Stimulated activated CD4-positive, alpha-beta T cell treated with anti-CD3 and anti-CD28 coated beads, Interleukin-4, amount 100 ng/mL, for 48 hours (primary cell): ENCODE measurements at regions not wholly inside any gene's neighbourhood (a gene's known extent, or its start where the extent isn't known, plus 50 kb on each side); places are given as distances from the start of the nearest gene placed in this dataset.
"Not testable (repeated sequence)": the region's sequence is repeated elsewhere in the genome, so short reads cannot be mapped to it uniquely, and the experiment has no call there.

Experiments used
- DNase-seq, 2 donors: peaks; one replicate each; pipeline ENCODE4 v3.0.0-alpha.2; 2020; ENCODE audit warnings: low read depth in 2 of 2

- no peak for DNase-seq
These were observed 822.1 kb downstream of the BRD1 start for GRCh38 chr22:49005557-49005956.

GRCh38 chr22:49004484-49005399 is 822.9 kb downstream of the BRD1 start:
- no peak for DNase-seq

GRCh38 chr22:48997605-48998004 is 830.1 kb downstream of the BRD1 start:
- DNase-seq: not testable (repeated sequence)

DNA sequence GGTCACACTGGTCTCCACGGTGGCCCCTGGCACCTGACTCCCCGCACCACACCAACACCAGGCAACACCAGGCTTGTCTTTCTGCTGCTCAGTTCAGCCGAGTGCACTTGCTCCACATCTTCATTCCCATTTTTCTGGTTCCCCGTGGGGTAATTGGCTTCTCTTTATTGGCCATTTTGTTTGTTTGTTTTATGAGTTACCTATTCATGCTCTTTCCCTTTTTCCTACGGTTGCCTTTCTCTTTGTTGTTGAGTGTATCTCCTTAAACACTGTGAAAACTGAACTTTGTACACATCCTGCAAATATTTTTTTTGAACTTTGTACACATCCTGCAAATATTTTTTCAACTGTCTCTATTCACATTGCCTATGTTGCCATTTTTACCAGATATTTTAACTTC is 834.0 kb downstream of the BRD1 start:
- DNase-seq: no peak

DNA sequence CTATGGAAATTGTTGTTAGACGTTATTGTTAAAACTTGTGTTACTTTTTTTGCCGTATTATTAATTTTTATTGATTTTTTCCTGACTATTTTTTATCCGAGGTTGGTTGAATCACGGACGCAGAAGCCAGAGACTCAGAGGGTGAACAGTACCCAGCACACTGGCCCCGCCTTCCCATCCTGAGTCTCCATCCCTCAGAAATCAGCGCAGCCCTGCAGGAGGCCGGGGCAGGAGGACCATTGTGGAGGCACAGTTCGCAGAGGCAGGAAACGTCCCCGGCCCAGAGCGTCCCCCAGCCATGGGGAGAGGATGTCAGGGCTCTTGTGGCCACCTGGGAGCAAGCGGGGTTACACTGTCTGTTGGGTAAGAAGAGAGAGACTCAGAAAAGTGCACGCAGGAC is 843.0 kb downstream of the BRD1 start:
- no peak for DNase-seq

DNA sequence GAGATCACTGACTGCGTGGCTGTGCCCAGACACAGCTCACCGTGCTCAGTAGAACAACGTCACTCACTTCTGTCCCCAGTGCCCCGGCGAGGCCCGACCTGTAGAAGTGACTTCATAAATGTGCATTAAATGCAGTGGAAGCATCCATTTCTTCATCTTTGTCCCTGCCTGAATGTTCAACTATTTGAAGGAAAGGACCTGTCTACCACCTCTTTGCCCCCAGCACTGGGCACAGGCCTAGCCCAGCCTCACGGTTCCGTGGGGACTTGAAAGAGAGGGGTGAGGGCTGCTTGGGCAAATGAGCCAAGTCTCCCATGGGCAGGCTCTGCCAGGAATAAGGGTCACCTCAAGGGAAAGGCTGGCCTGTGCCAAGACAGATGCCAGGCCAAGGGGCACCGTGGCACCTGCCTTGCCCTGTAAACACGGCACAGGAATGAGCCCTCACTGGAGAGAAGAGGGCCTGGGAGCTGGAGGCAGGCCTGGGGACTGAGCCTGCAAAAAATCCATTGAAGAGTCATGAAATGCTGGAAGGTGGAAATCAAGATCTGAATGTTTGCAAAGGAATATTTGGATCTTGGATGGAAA is 845.3 kb downstream of the BRD1 start:
- DNase-seq: no peak

DNA sequence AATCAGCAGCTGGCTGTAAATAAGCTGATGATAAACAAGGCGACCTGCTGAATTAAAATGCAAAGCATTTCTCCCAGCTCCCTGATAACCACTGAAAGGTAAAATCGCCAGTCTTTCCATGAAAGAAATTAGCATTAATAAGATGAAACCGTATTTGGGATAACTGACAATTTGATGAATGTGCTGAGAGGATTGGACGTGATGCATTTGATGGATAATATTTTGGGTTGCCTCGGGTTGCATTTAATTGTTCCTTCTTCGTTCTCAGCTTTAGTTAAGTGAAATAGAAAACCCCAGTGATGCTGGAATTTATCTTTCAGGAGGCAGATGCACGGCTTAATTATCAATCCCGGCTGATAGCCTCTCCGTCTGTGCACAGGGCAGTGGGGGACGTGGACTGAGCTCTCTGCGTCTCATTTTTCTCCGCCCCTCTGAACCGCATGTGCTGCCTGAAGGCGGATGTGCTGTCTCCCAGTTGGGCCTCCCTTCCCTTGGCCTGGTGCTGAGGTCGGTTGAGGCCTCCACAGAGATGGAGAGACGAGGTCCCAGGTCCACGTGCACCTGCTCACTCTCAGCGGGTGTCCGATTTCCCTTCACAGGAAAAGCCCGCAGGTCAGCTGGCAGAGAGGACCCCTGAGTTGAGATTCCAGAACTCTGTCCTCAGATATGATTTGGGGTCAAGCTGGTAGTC is 846.2 kb downstream of the BRD1 start:
- DNase-seq: no peak

DNA sequence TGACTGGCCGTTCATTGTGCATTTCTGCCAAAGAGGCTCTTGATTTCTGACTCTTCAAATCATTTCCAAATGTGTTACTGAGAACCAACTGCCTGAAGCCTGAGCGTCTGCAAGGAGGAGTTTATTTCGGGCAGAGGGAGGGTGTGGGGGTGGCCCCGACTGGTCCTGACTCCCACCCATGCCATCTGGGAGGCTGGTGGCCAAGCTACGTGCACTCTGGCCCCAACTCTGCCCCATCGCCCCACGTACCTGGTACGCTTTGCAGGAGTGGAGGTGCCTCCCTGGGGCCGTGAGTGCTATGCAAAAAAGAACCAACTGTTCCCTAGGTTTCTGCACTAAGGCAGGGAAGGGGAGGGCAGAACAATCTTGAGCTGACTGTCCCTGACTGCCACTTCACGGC is 846.8 kb downstream of the BRD1 start:
- DNase-seq: no peak

GRCh38 chr22:48980409-48980808 is 847.3 kb downstream of the BRD1 start:
- DNase-seq: no peak

DNA sequence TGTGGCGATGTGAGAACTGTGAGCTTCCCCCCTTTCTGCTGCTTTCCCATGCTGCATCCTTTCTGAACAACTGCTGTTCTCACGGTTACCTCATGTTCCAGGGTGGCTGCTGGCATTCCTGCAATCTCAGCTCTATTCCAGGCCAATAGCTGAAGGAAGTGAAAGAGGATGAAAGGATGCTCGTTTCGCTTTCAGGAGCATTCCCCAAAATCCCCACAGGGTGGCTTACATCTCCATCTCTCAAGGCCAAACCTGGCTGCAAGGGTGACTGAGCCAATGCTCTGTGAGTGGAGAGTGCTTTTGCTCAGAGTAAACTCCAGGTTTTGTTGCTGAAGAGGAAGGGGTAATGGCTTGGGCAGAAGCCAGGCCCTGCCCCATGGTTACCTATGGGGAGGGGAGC is 848.2 kb downstream of the BRD1 start:
- no peak for DNase-seq

- no peak for DNase-seq
These were observed 850.8 kb downstream of the BRD1 start for GRCh38 chr22:48976556-48977535.

DNA sequence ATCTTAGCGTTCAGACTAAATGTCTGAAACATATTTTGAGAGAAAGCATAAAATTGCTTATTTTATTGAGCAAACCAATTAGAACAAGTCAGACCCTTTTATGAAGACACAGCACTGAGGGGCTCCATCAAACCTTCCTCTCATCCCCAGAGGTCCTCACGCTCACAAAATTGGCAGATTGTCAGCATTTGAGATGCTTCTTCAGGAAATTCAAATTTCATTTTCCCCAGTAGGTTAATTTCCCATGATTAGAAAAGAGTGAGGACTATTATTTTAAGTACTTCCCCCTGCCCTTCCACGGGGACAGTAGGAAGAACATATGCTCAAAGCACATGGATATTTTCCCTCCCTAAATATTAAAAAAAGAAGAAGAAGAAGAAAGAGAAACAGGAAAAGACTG is 851.8 kb downstream of the BRD1 start:
- DNase-seq: no peak

DNA sequence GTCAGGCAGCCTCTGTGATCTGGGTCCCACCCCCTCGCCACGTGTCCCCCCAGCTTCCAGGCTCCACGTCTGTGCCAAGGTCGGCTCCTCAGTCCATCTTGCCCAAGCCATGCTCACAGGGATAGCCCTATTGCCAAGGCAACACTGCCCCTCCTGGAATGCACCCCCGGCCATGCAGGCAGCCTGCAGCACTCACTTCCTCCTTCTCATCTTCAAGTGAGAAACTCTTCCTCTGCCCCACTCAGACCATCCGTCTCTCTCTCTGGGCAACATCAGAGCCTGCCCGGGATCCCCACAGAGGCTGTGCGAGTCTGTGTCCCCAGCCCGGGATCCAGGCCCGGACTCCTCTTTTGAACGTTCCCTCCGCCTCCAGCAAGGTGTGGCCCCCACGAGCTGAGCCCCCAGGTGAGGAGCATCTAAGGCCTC is 852.3 kb downstream of the BRD1 start:
- DNase-seq: no peak

GRCh38 chr22:48974443-48975315 is 853.0 kb downstream of the BRD1 start:
- DNase-seq: no peak

- no peak for DNase-seq
These were observed 854.0 kb downstream of the BRD1 start for GRCh38 chr22:48973694-48974041.

DNA sequence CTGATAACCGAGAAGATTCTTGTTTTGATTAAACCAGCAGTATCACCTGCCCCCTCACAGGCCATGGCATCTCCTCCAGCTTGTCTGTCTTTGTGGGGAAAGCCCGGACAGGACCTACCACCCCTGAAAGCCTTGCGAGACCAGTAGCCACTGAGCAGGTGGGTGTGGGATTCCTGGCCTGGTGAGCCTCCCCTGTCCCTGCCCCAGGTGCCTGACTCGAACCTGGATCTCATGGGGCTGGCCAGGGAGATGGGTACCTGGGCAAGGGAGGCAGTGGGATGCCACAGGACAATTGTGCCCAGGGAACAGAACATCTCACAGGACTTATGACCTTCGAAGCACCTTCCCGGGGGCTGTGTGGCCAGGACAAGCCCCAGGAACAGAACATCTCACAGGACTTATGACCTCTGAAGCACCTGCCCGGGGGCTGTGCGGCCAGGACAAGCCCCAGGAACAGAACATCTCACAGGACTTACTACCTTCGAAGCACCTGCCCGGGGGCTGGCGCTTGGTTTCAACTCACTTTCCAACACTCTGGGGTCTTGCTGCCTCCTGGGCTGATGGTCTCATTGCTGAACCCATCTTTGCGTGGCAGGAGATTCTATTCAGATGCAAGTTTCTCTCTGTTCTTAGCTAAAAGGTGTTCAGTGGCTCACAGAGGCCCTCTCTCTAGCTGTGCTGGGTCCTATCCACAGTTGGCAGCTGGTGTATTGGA is 854.5 kb downstream of the BRD1 start:
- no peak for DNase-seq

GRCh38 chr22:48968201-48968959 is 859.3 kb downstream of the BRD1 start:
- DNase-seq: peak in 1 of 2 donors; percentile 6

- no peak for DNase-seq
These were observed 864.3 kb downstream of the BRD1 start for GRCh38 chr22:48963405-48963804.

GRCh38 chr22:48961705-48962104 is 866.0 kb downstream of the BRD1 start:
- DNase-seq: no peak
